Natural killer cell (primary cell): ENCODE measurements at regions not wholly inside any gene's neighbourhood (a gene's known extent, or its start where the extent isn't known, plus 50 kb on each side); places are given as distances from the start of the nearest gene placed in this dataset.

Source experiments
- ATAC-seq, 3 donors: fragments of 150-1000 bp in 2 of 3; fragments of 200-7000 bp in 1 of 3; cut with Tn5 transposase; 1 replicate in 1 of 3; 2 replicates in 2 of 3; pipeline ENCODE4 v1.10.0; 2021; ENCODE audit warnings: mild to moderate bottlenecking in 2 of 3, moderate library complexity in 2 of 3
- DNase-seq, 2 donors: peaks; one replicate each; pipeline versions ENCODE4 v3.0.0 to v3.0.0-alpha.2; 2013 to 2021; ENCODE audit warnings: mixed read lengths in 1 of 2
- H3K27ac ChIP-seq: one replicate; pipeline ENCODE4 v1.5.1; 2013; ENCODE audit warnings: mild to moderate bottlenecking, low read length
- H3K27me3 ChIP-seq: one replicate; pipeline ENCODE4 v1.6.1; 2013; ENCODE audit warnings: low read length; ENCODE audit not compliant: control insufficient read depth, insufficient read depth
- H3K36me3 ChIP-seq: one replicate; pipeline ENCODE4 v1.6.1; 2013; ENCODE audit warnings: low read length; ENCODE audit not compliant: control insufficient read depth, insufficient read depth
- H3K4me1 ChIP-seq: one replicate; pipeline ENCODE4 v1.6.1; 2013; ENCODE audit warnings: low read length; ENCODE audit not compliant: control insufficient read depth, insufficient read depth
- H3K4me3 ChIP-seq: one replicate; pipeline ENCODE4 v1.5.1; 2013; ENCODE audit warnings: low read length
- H3K9me3 ChIP-seq: one replicate; pipeline ENCODE4 v1.6.1; 2013; ENCODE audit warnings: low read length; ENCODE audit not compliant: control insufficient read depth, insufficient read depth
- H3K27ac Mint-ChIP-seq, 2 donors: one replicate each; pipeline ENCODE4 v1.8.0; 2022; ENCODE audit warnings: mild to moderate bottlenecking in 2 of 2, mixed read lengths in 2 of 2, moderate library complexity in 1 of 2
- H3K27me3 Mint-ChIP-seq, 2 donors: one replicate each; pipeline ENCODE4 v1.8.0; 2022; ENCODE audit warnings: low read depth in 2 of 2, mixed read lengths in 2 of 2
- H3K36me3 Mint-ChIP-seq: one replicate; pipeline ENCODE4 v1.8.0; 2022; ENCODE audit warnings: mixed read lengths
- H3K4me1 Mint-ChIP-seq, 2 donors: one replicate each; pipeline ENCODE4 v1.8.0; 2022; ENCODE audit warnings: mixed read lengths in 2 of 2
- H3K4me3 Mint-ChIP-seq: one replicate; pipeline ENCODE4 v1.8.0; 2022; ENCODE audit warnings: mild to moderate bottlenecking, moderate library complexity, mixed read lengths
- H3K9me3 Mint-ChIP-seq, 2 donors: one replicate each; pipeline ENCODE4 v1.8.0; 2022; ENCODE audit warnings: mixed read lengths in 2 of 2
- CTCF ChIP-seq: fragments of 200-600 bp; IDR thresholded peaks from one replicate; pipeline ENCODE4 v1.8.0; 2022; ENCODE audit warnings: antibody characterized with exemption
- WGBS: methylation state at CpG from one replicate; pipeline ENCODE4 v1.1.7; 2013; ENCODE audit warnings: missing lambda C conversion rate; ENCODE audit not compliant: insufficient coverage; 5-methylcytosine and 5-hydroxymethylcytosine counted together
- intact Hi-C: fragments of 100-400 bp; cut with micrococcal nuclease; formaldehyde crosslinking; loops from one replicate; pipeline ENCODE4 v1.14.2; 2022

DNA sequence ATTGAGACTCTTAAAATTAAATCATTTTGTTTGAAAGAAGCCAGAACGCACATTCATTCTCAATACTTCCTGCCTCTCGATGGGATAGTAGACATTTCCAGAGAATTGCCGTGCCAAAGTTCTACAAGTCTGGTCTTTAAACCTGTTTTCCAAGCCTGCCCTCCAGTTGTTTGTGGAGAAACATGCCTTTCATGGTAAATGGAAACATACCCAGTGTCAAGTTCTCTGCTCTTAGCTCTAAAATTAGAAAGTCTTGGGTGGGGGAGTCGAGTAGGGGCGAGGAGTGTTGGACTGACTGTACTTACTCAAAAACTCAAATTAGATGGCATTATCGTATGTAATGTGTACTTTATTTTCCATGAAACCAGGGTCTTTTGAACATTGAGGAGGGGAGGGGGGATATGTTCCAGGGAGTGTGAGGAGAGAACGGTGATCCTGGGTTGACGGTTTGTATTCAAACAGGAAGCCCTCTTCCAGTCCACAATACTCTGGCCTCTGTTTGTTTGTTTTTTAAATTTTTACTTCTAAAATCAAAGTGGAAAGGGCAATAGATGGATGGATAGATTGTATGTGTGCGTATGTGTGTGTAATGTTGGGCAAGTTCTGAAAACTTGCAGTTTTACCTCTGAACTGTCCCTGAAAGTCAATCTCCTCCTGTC, 106.8 kb upstream of the ARMC2 start:
- 85% methylated on average over 7 of the region's 9 CpGs for WGBS
- H3K4me1 Mint-ChIP-seq: peaks cover 5 to 6% of the 10 kb centered on the region in 2 donors
- DNase-seq: no peak

DNA sequence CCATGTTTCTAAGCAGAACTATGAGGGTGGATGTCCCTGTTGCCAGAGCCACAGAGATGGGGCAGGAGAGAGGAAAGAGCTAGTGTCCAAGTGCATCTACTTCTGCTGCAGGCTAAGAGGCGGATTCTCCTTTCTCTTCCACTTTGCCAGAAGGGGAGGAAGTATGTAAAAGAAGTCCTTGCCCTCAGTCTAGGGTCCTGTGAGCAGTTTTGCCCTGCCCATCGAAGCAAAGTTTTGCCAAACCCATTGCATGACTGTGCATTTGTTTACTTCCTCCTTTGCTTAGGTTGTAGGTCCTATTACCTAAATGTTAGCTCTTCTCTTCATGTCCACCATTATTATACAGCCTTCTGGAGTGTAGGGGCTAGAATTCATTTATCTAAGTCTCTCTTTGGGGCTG, 106.2 kb upstream of the ARMC2 start:
- Mint-ChIP-seq H3K9me3 (no peaks in the 10 kb centered on the region), H3K27me3 (peaks cover 4 to 23% of the 10 kb centered on the region in 2 donors), H3K4me3 (no peak overlapping the region), H3K36me3 (no peaks in the 10 kb centered on the region), H3K27ac (no peak overlapping the region), H3K4me1 (peaks cover 5 to 6% of the 10 kb centered on the region in 2 donors)
- ATAC-seq: peak in 1 of 3 donors; percentile 35
- Histone ChIP-seq H3K9me3 (no peaks in the 10 kb centered on the region), H3K4me1 (no peaks in the 10 kb centered on the region), H3K4me3 (no peak overlapping the region), H3K36me3 (no peaks in the 10 kb centered on the region), H3K27me3 (no peaks in the 10 kb centered on the region), H3K27ac (no peak overlapping the region)
- 41% methylated on average over 2 of the region's 2 CpGs for WGBS
- no peak for TF ChIP-seq CTCF
- intact Hi-C loops: no loop called here
- DNase-seq: no peak

More for the DNA sequence above, 106.8 kb upstream of the ARMC2 start:
- Mint-ChIP-seq H3K4me3 (no peak overlapping the region), H3K9me3 (no peaks in the 10 kb centered on the region), H3K27ac (no peak overlapping the region), H3K27me3 (peaks cover 4 to 23% of the 10 kb centered on the region in 2 donors), H3K36me3 (no peaks in the 10 kb centered on the region)
- no peak overlapping the region for H3K4me3 ChIP-seq
- no peak for ATAC-seq
- H3K27me3 ChIP-seq: no peaks in the 10 kb centered on the region
- no peaks in the 10 kb centered on the region for H3K4me1 ChIP-seq
- no peaks in the 10 kb centered on the region for H3K36me3 ChIP-seq
- no peak for TF ChIP-seq CTCF
- H3K27ac ChIP-seq: no peak overlapping the region
- intact Hi-C loops: no loop called here
- no peaks in the 10 kb centered on the region for H3K9me3 ChIP-seq

DNA sequence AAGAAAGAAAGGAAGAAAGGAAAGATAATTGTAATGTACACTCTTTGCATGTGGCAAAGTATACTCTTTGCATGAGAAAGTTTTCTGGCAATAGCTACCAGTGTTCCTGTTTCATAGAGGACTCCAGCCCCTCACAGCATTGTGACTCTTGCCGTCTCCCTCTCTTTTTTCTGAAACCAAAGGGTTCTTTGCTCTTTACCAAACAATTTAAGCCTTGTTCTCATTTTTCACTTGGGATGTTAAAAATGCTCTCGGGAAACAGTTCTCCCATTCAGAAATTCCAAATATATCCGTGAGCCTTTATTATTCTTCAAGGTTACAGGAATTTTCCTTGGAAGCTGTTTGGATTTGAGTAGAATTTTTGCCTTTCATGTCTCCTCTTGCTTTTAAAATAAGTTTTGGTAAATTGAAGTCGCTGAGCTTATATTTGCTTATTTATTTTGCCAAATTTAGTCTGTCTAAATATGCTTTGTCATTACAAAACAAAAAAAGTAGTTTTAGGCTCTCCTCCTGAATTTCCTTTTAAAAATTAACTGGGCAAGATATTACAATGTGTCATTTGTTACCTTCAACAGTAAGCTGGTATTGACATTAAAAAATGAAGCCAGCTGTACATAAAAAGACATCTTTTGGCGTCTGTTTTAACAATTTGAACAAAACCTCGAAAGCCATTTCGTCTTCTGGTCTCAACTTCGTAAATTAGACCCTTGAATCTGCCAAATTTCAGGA, 103.8 kb upstream of the ARMC2 start:
- no peaks in the 10 kb centered on the region for H3K36me3 Mint-ChIP-seq
- Histone ChIP-seq H3K9me3 (no peaks in the 10 kb centered on the region), H3K36me3 (no peaks in the 10 kb centered on the region), H3K4me3 (no peak overlapping the region), H3K4me1 (no peaks in the 10 kb centered on the region), H3K27ac (no peak overlapping the region), H3K27me3 (no peaks in the 10 kb centered on the region)
- DNase-seq: no peak
- no peak overlapping the region for H3K4me3 Mint-ChIP-seq
- 88% methylated on average over 6 of the region's 8 CpGs for WGBS
- peaks cover 0 to under 1% of the 10 kb centered on the region in 2 donors for H3K4me1 Mint-ChIP-seq
- TF ChIP-seq CTCF: no peak
- no peak overlapping the region for H3K27ac Mint-ChIP-seq
- intact Hi-C loops: no loop called here
- H3K27me3 Mint-ChIP-seq: peaks cover 4 to 31% of the 10 kb centered on the region in 2 donors
- H3K9me3 Mint-ChIP-seq: no peaks in the 10 kb centered on the region
- no peak for ATAC-seq
